ENCODE measurements at regions not wholly inside any gene's neighbourhood (a gene's known extent, or its start where the extent isn't known, plus 50 kb on each side); places are given as distances from the start of the nearest gene placed in this dataset.

DNA sequence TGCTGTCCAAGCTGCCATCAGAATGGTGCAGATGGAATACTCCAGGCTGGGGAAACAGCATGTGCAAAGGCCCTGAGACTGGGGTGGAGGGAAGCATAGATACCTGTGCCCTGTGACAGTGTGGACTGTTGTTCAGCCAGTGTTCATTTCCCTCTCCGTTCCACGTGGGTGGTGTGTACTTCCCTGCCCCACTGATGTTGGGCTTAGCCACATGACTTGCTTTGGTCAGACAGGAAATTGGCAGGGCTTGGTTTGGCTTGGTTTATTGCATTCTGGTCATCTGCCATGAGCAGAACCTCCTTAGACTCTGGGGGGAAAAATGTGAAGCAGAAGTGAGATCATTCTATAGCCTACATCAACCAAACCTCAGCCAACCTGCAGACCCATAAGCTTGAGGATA, 102.4 kb upstream of the IGSF21 start:
- H3K36me3 ChIP-seq (ENCODE audit: control insufficient read depth in 1 of 2, insufficient read depth in 2 of 2, low read length in 2 of 2), result no peaks in the 10 kb centered on the region
- TF ChIP-seq SIN3A (IDR thresholded peaks at IDR 0.05; ENCODE audit: low read depth) (no peak), MAX (IDR thresholded peaks at IDR 0.05) (no peak), RAD21 (IDR thresholded peaks at IDR 0.05; ENCODE audit: low read depth) (no peak)
- H3K27me3 ChIP-seq (ENCODE audit: insufficient read depth, low read length), result peaks cover 68% of the 10 kb centered on the region
- H3K9me3 ChIP-seq (ENCODE audit: control insufficient read depth in 1 of 2, insufficient read depth in 1 of 2, low read depth in 1 of 2, low read length in 2 of 2), result no peaks in the 10 kb centered on the region
- ChIA-PET CTCF (no interaction called here), POLR2A (no interaction called here), RAD21 (ENCODE audit: low non-redundant PET in 1 of 2, low total read pairs in 2 of 2, uncharacterized antibody in 2 of 2, unreplicated experiment in 2 of 2) (no interaction called here)
- no peaks in the 10 kb centered on the region for H4K20me1 ChIP-seq (ENCODE audit: insufficient read depth)
- no peak overlapping the region for H3K27ac ChIP-seq (ENCODE audit: low read depth, low read length)
- no peak overlapping the region for H3K4me2 ChIP-seq (ENCODE audit: low read length)
- no TSS peak for BruUV-seq (replicated peaks)
- DNase-seq (ENCODE audit: low read depth, low spot score) (no peak), ATAC-seq (no peak)
- no peak overlapping the region for H3K9ac ChIP-seq (ENCODE audit: low read length)
- H3K79me2 ChIP-seq (ENCODE audit: insufficient read depth, low read length), result no peaks in the 10 kb centered on the region
- no peaks in the 10 kb centered on the region for H3K4me1 ChIP-seq (ENCODE audit: control insufficient read depth in 1 of 2, insufficient read depth in 2 of 2, low read length in 2 of 2)
- no peaks in the 10 kb centered on the region for H3K9me2 ChIP-seq (ENCODE audit: insufficient read depth)
- H3K4me3 ChIP-seq (replicated peaks in 1 of 2; ENCODE audit: low read depth in 1 of 2, low read length in 2 of 2), result no peak overlapping the region
- no peak overlapping the region for H2AFZ ChIP-seq (ENCODE audit: low read depth, low read length, poor library complexity, severe bottlenecking)
- intact Hi-C loops (cut with micrococcal nuclease), result no loop called here

- no peak overlapping the region for H2AFZ ChIP-seq (ENCODE audit: low read depth, low read length, poor library complexity, severe bottlenecking)
- DNase-seq (ENCODE audit: low read depth, low spot score) (no peak), ATAC-seq (no peak)
- intact Hi-C loops (cut with micrococcal nuclease), result no loop called here
- H3K4me2 ChIP-seq (ENCODE audit: low read length), result no peak overlapping the region
- H3K9me2 ChIP-seq (ENCODE audit: insufficient read depth), result no peaks in the 10 kb centered on the region
- H3K9ac ChIP-seq (ENCODE audit: low read length), result no peak overlapping the region
- H3K4me3 ChIP-seq (replicated peaks in 1 of 2; ENCODE audit: low read depth in 1 of 2, low read length in 2 of 2), result no peak overlapping the region
- no peaks in the 10 kb centered on the region for H3K79me2 ChIP-seq (ENCODE audit: insufficient read depth, low read length)
- H3K27me3 ChIP-seq (ENCODE audit: insufficient read depth, low read length), result peaks cover 59% of the 10 kb centered on the region
- no peaks in the 10 kb centered on the region for H3K4me1 ChIP-seq (ENCODE audit: control insufficient read depth in 1 of 2, insufficient read depth in 2 of 2, low read length in 2 of 2)
- no peak for TF ChIP-seq POLR2A (IDR thresholded peaks at IDR 0.05; ENCODE audit: borderline replicate concordance, extremely low read depth, insufficient read depth, insufficient read length)
- no peak for TF ChIP-seq YY1 (IDR thresholded peaks at IDR 0.05; ENCODE audit: extremely low read depth, insufficient replicate concordance, low read depth, low read length)
- TF ChIP-seq SP1 (IDR thresholded peaks at IDR 0.05; ENCODE audit: low read depth), result no peak
- no peak for TF ChIP-seq FOSL1 (IDR thresholded peaks at IDR 0.05; ENCODE audit: low read depth)
- no peak for TF ChIP-seq EZH2phosphoT487 (IDR thresholded peaks at IDR 0.05; ENCODE audit: borderline replicate concordance)
- TF ChIP-seq EGR1 (IDR thresholded peaks at IDR 0.05; ENCODE audit: low read depth), result no peak
- no peak for TF ChIP-seq CEBPB (IDR thresholded peaks at IDR 0.05; ENCODE audit: low read depth)
- TF ChIP-seq, protein P1, sequence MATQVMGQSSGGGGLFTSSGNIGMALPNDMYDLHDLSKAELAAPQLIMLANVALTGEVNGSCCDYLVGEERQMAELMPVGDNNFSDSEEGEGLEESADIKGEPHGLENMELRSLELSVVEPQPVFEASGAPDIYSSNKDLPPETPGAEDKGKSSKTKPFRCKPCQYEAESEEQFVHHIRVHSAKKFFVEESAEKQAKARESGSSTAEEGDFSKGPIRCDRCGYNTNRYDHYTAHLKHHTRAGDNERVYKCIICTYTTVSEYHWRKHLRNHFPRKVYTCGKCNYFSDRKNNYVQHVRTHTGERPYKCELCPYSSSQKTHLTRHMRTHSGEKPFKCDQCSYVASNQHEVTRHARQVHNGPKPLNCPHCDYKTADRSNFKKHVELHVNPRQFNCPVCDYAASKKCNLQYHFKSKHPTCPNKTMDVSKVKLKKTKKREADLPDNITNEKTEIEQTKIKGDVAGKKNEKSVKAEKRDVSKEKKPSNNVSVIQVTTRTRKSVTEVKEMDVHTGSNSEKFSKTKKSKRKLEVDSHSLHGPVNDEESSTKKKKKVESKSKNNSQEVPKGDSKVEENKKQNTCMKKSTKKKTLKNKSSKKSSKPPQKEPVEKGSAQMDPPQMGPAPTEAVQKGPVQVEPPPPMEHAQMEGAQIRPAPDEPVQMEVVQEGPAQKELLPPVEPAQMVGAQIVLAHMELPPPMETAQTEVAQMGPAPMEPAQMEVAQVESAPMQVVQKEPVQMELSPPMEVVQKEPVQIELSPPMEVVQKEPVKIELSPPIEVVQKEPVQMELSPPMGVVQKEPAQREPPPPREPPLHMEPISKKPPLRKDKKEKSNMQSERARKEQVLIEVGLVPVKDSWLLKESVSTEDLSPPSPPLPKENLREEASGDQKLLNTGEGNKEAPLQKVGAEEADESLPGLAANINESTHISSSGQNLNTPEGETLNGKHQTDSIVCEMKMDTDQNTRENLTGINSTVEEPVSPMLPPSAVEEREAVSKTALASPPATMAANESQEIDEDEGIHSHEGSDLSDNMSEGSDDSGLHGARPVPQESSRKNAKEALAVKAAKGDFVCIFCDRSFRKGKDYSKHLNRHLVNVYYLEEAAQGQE (IDR thresholded peaks at IDR 0.05; ENCODE audit: low read depth), result no peak
- no peak for TF ChIP-seq ZBTB33 (IDR thresholded peaks at IDR 0.05; ENCODE audit: extremely low read depth, insufficient replicate concordance, low read length)
- TF ChIP-seq ELF1 (IDR thresholded peaks at IDR 0.05; ENCODE audit: borderline replicate concordance, low read depth), result no peak
- TF ChIP-seq CBX3 (IDR thresholded peaks at IDR 0.05; ENCODE audit: low read depth), result no peak
- TF ChIP-seq TCF7L2 (IDR thresholded peaks at IDR 0.05; ENCODE audit: borderline replicate concordance, extremely low read depth, insufficient read depth, insufficient read length), result no peak
- ChIA-PET POLR2A (no interaction called here), RAD21 (ENCODE audit: low non-redundant PET in 1 of 2, low total read pairs in 2 of 2, uncharacterized antibody in 2 of 2, unreplicated experiment in 2 of 2) (no interaction called here), CTCF (no interaction called here)
- H3K9me3 ChIP-seq (ENCODE audit: control insufficient read depth in 1 of 2, insufficient read depth in 1 of 2, low read depth in 1 of 2, low read length in 2 of 2), result no peaks in the 10 kb centered on the region
- H3K36me3 ChIP-seq (ENCODE audit: control insufficient read depth in 1 of 2, insufficient read depth in 2 of 2, low read length in 2 of 2), result no peaks in the 10 kb centered on the region
- H4K20me1 ChIP-seq (ENCODE audit: insufficient read depth), result no peaks in the 10 kb centered on the region
- H3K27ac ChIP-seq (ENCODE audit: low read depth, low read length), result no peak overlapping the region
- no TSS peak for BruUV-seq (replicated peaks)
These were observed 100.1 kb upstream of the IGSF21 start for GRCh38 chr1:18007391-18008041.

Data from HCT116 (cell line).